Chondrocyte (in vitro differentiated cells): ENCODE measurements at regions not wholly inside any gene's neighbourhood (a gene's known extent, or its start where the extent isn't known, plus 50 kb on each side); places are given as distances from the start of the nearest gene placed in this dataset.

Experiments
- DNase-seq: peaks from one replicate; pipeline ENCODE4 v3.0.0; 2021; ENCODE audit warnings: mixed read lengths, low spot score
- H3K27ac Mint-ChIP-seq: one replicate; pipeline ENCODE4 v1.8.0; 2021; ENCODE audit warnings: mild to moderate bottlenecking, moderate library complexity, mixed read lengths; ENCODE audit not compliant: unreplicated experiment
- H3K27me3 Mint-ChIP-seq: 2 replicates; pipeline ENCODE4 v1.8.0; 2021; ENCODE audit warnings: low read depth, mixed read lengths
- H3K36me3 Mint-ChIP-seq: 2 replicates; pipeline ENCODE4 v1.8.0; 2021; ENCODE audit warnings: low read depth, mixed read lengths
- H3K4me1 Mint-ChIP-seq: 2 replicates; pipeline ENCODE4 v1.8.0; 2021; ENCODE audit warnings: low read depth, mild to moderate bottlenecking, mixed read lengths
- H3K4me3 Mint-ChIP-seq: one replicate; pipeline ENCODE4 v1.8.0; 2021; ENCODE audit warnings: mild to moderate bottlenecking, moderate library complexity, mixed read lengths; ENCODE audit not compliant: unreplicated experiment
- H3K9me3 Mint-ChIP-seq: 2 replicates; pipeline ENCODE4 v1.8.0; 2021; ENCODE audit warnings: low read depth, mixed read lengths
- TF ChIP-seq, protein P1 (sequence below): fragments of 200-600 bp; sonication (generic); IDR thresholded peaks from 2 replicates; pipeline ENCODE4 v1.5.0; 2021; ENCODE audit warnings: antibody characterized with exemption, mild to moderate bottlenecking, moderate library complexity

DNA sequence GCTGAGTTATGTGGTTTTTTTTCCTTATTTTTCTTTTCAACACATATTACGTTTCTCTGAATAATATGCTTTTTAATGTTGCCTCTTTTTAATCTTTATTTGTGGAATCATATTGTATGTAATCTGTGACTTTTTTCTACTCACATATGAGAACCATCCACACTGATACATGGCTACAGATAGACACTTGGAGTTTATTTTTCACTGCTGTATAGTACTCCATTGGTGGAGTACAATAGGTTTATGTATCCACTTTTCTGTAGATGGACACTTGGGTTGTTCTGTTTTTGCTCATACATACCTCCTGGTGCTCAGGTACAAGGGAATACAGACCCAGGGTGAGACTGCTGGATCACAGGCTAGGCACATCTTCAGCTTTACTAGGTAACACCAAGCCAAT is 71.5 kb upstream of the ERG start:
- Mint-ChIP-seq H3K4me1 (peaks cover 13% of the 10 kb centered on the region), H3K4me3 (no peak overlapping the region), H3K27me3 (no peaks in the 10 kb centered on the region), H3K27ac (no peak overlapping the region), H3K9me3 (no peaks in the 10 kb centered on the region), H3K36me3 (peaks cover 28% of the 10 kb centered on the region)
- DNase-seq, result no peak
- TF ChIP-seq, protein P1, sequence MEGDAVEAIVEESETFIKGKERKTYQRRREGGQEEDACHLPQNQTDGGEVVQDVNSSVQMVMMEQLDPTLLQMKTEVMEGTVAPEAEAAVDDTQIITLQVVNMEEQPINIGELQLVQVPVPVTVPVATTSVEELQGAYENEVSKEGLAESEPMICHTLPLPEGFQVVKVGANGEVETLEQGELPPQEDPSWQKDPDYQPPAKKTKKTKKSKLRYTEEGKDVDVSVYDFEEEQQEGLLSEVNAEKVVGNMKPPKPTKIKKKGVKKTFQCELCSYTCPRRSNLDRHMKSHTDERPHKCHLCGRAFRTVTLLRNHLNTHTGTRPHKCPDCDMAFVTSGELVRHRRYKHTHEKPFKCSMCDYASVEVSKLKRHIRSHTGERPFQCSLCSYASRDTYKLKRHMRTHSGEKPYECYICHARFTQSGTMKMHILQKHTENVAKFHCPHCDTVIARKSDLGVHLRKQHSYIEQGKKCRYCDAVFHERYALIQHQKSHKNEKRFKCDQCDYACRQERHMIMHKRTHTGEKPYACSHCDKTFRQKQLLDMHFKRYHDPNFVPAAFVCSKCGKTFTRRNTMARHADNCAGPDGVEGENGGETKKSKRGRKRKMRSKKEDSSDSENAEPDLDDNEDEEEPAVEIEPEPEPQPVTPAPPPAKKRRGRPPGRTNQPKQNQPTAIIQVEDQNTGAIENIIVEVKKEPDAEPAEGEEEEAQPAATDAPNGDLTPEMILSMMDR, result no peak

DNA sequence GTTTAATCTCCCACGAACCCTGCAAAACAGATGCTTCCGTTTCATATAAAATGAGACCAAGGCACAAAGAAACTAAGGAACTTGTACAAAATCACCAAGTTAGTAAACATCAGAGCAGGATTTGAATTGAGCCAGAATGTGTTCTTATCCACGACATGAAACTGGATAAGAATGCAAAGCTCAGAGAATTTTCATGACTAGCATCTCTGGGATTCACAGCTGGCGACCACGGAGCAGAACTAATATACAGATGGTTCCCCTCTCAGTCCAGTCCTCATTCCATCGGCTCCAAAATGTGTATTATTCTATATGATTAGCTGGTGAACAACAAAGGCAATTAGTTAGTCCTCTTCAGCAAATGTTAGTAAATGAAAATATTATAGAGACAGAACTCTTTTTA is 72.3 kb upstream of the ERG start:
- no peak for DNase-seq
- no peak overlapping the region for H3K27ac Mint-ChIP-seq
- no peaks in the 10 kb centered on the region for H3K27me3 Mint-ChIP-seq
- H3K9me3 Mint-ChIP-seq, result no peaks in the 10 kb centered on the region
- peaks cover 27% of the 10 kb centered on the region for H3K36me3 Mint-ChIP-seq
- peaks cover 13% of the 10 kb centered on the region for H3K4me1 Mint-ChIP-seq
- no peak overlapping the region for H3K4me3 Mint-ChIP-seq
- TF ChIP-seq, protein P1, result no peak

DNA sequence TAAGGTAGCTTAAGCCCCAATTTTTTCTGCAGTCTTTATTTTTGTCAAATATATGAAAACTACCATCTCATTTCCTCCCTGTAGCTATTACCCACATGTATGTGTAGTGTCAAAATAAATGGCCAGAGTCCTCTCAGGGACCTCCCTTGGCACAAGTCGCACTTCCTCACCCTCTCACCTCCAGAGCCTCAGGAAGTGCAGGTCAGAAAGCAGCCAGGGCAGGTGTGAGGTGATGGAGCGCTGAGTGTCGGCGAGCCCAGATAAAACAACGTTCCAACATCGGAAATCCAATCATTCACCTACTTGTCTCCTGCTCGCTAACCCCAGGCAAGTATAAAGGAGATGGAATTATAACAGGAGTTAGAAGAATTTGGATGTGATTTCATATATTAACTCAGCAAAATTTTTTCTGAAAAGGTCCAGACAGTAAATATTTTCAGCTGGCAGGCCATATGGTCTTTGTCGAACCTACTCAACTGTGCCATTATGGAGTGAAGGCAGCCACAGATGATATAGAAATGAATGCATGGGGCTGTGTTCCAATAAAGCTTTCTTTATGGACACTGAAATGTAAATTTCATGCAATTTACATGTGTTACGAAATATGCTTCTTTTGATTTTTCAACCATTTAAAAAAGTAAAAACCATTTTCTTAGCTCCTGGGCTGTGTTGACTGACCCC is 76.8 kb upstream of the ERG start:
- Mint-ChIP-seq H3K27me3 (no peaks in the 10 kb centered on the region), H3K4me3 (no peak overlapping the region), H3K9me3 (no peaks in the 10 kb centered on the region), H3K27ac (no peak overlapping the region), H3K36me3 (peaks cover 30% of the 10 kb centered on the region), H3K4me1 (peaks cover 10% of the 10 kb centered on the region)
- DNase-seq, result no peak
- TF ChIP-seq, protein P1, result no peak

DNA sequence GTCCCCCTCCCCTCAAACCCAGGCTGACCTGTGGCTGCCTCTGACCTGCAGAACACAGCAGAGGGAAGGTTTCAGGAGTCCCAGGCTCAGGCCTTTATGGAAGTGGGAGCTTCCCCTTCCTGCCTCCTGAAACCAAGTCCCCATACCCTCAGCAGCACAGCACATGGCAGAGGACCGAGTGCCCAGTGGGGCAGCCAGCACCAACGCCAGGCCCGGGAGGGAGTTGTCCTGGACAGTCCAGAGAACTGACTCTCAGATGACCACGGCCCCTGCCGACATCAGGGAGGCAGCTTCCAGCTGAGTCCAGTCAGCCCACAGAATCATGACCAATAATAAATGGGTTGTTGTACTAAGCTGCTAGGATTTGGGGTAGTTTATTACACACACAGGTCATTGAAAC is 79.6 kb upstream of the ERG start:
- Mint-ChIP-seq H3K36me3 (peaks cover 37% of the 10 kb centered on the region), H3K27me3 (no peaks in the 10 kb centered on the region), H3K4me3 (no peak overlapping the region), H3K27ac (no peak overlapping the region), H3K9me3 (no peaks in the 10 kb centered on the region), H3K4me1 (peaks cover 10% of the 10 kb centered on the region)
- TF ChIP-seq, protein P1, result no peak
- DNase-seq, result no peak

DNA sequence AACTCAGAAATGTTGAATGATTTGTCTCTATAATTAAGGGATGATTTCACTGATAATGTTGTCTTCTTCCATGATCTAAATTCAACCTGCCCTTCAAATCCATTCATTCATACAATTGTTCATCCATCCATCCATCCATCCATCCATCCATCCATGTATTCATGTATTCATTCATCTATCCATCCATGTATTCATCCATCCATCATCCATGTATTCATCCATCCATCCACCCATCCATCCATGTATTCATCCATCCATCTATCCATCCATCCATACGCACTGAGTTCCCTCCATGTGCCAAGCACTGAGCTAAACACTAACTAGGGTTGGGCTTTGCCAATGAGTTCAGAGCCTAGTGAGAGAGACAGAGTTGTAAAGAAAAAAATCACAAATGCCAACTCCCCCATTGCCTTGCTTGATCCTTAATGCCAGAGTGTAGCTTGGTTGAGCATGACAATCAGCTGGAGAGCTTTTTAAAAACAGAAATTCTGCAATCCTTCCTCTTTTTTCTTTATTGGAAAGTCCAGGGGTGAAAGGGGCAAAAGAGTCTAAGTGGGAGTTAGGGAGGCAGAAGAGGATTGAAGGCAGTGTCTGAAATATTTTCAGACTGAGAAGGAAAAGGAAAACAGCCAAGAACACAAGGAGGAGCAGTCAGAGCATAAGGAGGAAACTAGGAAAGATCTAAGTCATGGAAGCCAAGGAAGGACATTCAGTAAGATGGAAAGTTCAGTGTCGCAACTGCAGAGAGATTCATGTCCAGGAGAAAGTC is 92.4 kb upstream of the ERG start:
- Mint-ChIP-seq H3K4me3 (no peak overlapping the region), H3K9me3 (no peaks in the 10 kb centered on the region), H3K4me1 (peaks cover 18% of the 10 kb centered on the region), H3K27ac (no peak overlapping the region), H3K36me3 (peaks cover 16% of the 10 kb centered on the region), H3K27me3 (no peaks in the 10 kb centered on the region)
- no peak for DNase-seq
- TF ChIP-seq, protein P1, result no peak
